ENCODE measurements at regions not wholly inside any gene's neighbourhood (a gene's known extent, or its start where the extent isn't known, plus 50 kb on each side); places are given as distances from the start of the nearest gene placed in this dataset.

- TF ChIP-seq POLR2AphosphoS5 (IDR thresholded peaks at IDR 0.05; ENCODE audit: low read depth, low read length) (no peak), TAF1 (IDR thresholded peaks at IDR 0.05; ENCODE audit: borderline replicate concordance, low read depth, low read length) (no peak), POLR2A (IDR thresholded peaks at IDR 0.05; ENCODE audit: low read depth, low read length) (no peak)
Observed at GRCh38 chr1:25051504-25051903, 121.4 kb upstream of the RUNX3 start.

All from GM12892 (cell line).